Progenitor cell of endocrine pancreas (in vitro differentiated cells): ENCODE measurements at regions not wholly inside any gene's neighbourhood (a gene's known extent, or its start where the extent isn't known, plus 50 kb on each side); places are given as distances from the start of the nearest gene placed in this dataset.

ENCODE experiments used
- DNase-seq: peaks from one replicate; pipeline ENCODE4 v3.0.0; 2021; ENCODE audit warnings: low spot score; ENCODE audit not compliant: unreplicated experiment
- H3K27ac Mint-ChIP-seq: 2 replicates; pipeline ENCODE4 v1.8.0; 2021; ENCODE audit warnings: mild to moderate bottlenecking, moderate library complexity, mixed read lengths
- H3K27me3 Mint-ChIP-seq: 2 replicates; pipeline ENCODE4 v1.8.0; 2021; ENCODE audit warnings: mixed read lengths
- H3K36me3 Mint-ChIP-seq: 2 replicates; pipeline ENCODE4 v1.8.0; 2022; ENCODE audit warnings: mixed read lengths; ENCODE audit not compliant: insufficient read depth
- H3K4me1 Mint-ChIP-seq: 2 replicates; pipeline ENCODE4 v1.8.0; 2021; ENCODE audit warnings: low read depth, mixed read lengths
- H3K4me3 Mint-ChIP-seq: 2 replicates; pipeline ENCODE4 v1.8.0; 2021; ENCODE audit warnings: low read depth, mild to moderate bottlenecking, moderate library complexity, mixed read lengths
- H3K9me3 Mint-ChIP-seq: 2 replicates; pipeline ENCODE4 v1.8.0; 2021; ENCODE audit warnings: low read depth, mixed read lengths
- CTCF ChIP-seq: fragments of 200-600 bp; sonication (generic); IDR thresholded peaks from one replicate; pipeline ENCODE4 v1.5.0; 2021; ENCODE audit warnings: antibody characterized with exemption, mild to moderate bottlenecking; ENCODE audit not compliant: unreplicated experiment

GRCh38 chr6:150717419-150717818 is 117.7 kb downstream of the PLEKHG1 start:
- Mint-ChIP-seq H3K4me3 (no peak overlapping the region), H3K9me3 (no peaks in the 10 kb centered on the region), H3K27me3 (no peaks in the 10 kb centered on the region), H3K36me3 (no peaks in the 10 kb centered on the region), H3K27ac (peak overlapping the region; percentile 58), H3K4me1 (peaks cover 51% of the 10 kb centered on the region)
- TF ChIP-seq CTCF: no peak
- DNase-seq: no peak

GRCh38 chr6:150719099-150719766 is 119.5 kb downstream of the PLEKHG1 start:
- peak overlapping the region; percentile 74 for H3K27ac Mint-ChIP-seq
- H3K36me3 Mint-ChIP-seq: no peaks in the 10 kb centered on the region
- TF ChIP-seq CTCF: no peak
- H3K4me3 Mint-ChIP-seq: no peak overlapping the region
- no peaks in the 10 kb centered on the region for H3K9me3 Mint-ChIP-seq
- H3K4me1 Mint-ChIP-seq: peaks cover 41% of the 10 kb centered on the region
- DNase-seq: no peak
- no peaks in the 10 kb centered on the region for H3K27me3 Mint-ChIP-seq

GRCh38 chr6:150719831-150720230 is 120.1 kb downstream of the PLEKHG1 start:
- H3K4me1 Mint-ChIP-seq: peaks cover 39% of the 10 kb centered on the region
- H3K9me3 Mint-ChIP-seq: no peaks in the 10 kb centered on the region
- H3K27ac Mint-ChIP-seq: no peak overlapping the region
- H3K36me3 Mint-ChIP-seq: no peaks in the 10 kb centered on the region
- no peak for TF ChIP-seq CTCF
- no peaks in the 10 kb centered on the region for H3K27me3 Mint-ChIP-seq
- DNase-seq: no peak
- H3K4me3 Mint-ChIP-seq: no peak overlapping the region

GRCh38 chr6:150720774-150721233 is 121.1 kb downstream of the PLEKHG1 start:
- peaks cover 42% of the 10 kb centered on the region for H3K4me1 Mint-ChIP-seq
- no peaks in the 10 kb centered on the region for H3K9me3 Mint-ChIP-seq

More at GRCh38 chr6:150720774-150721233, 121.1 kb downstream of the PLEKHG1 start:
- peaks cover 2% of the 10 kb centered on the region for H3K36me3 Mint-ChIP-seq
- H3K4me3 Mint-ChIP-seq: peak overlapping the region; percentile 67
- H3K27ac Mint-ChIP-seq: peak overlapping the region; percentile 98
- TF ChIP-seq CTCF: peak; percentile 46
- no peaks in the 10 kb centered on the region for H3K27me3 Mint-ChIP-seq
- DNase-seq: peak; percentile 30
